B cell (primary cell): ENCODE measurements at regions not wholly inside any gene's neighbourhood (a gene's known extent, or its start where the extent isn't known, plus 50 kb on each side); places are given as distances from the start of the nearest gene placed in this dataset.

Experiments used
- ATAC-seq: fragments of 200-7000 bp; cut with Tn5 transposase; one replicate; pipeline ENCODE4 v1.10.0; 2021; ENCODE audit warnings: low read depth, mild to moderate bottlenecking, moderate number of reproducible peaks, moderate library complexity
- CTCF ChIA-PET: fragments of 350-600 bp; sonication (Branson Sonifier 250); formaldehyde crosslinking; loops from one replicate; lab custom pipeline; 2021; ENCODE audit warnings: antibody characterized with exemption, inconsistent platforms; lab: Charles Lee
- POLR2A ChIA-PET: fragments of 350-600 bp; sonication (Branson Sonifier 250); formaldehyde crosslinking; loops from one replicate; lab custom pipeline; 2021; ENCODE audit warnings: antibody characterized with exemption; lab: Charles Lee
- DNase-seq: peaks from one replicate; pipeline ENCODE4 v3.0.0; 2013
- H2AFZ ChIP-seq: 2 replicates; pipeline ENCODE4 v1.6.1; 2012; ENCODE audit warnings: mild to moderate bottlenecking, low read depth, low read length; ENCODE audit not compliant: insufficient read depth, poor library complexity, severe bottlenecking
- H3K27ac ChIP-seq, 2 donors: 1 replicate in 1 of 2; 2 replicates in 1 of 2; pipeline ENCODE4 v1.5.1; 2012 to 2013; ENCODE audit warnings: low read length in 2 of 2, mild to moderate bottlenecking in 2 of 2, moderate library complexity in 1 of 2
- H3K27me3 ChIP-seq, 4 experiments: fragments of 200-600 bp in 1 of 4; sonication (generic) in 1 of 4; replicated peaks in 1 of 4; 1 replicate in 2 of 4; 2 replicates in 2 of 4; pipeline versions ENCODE4 v1.6.1 to v1.7.0; 2013 to 2016; ENCODE audit warnings: low read length in 3 of 4, mild to moderate bottlenecking in 2 of 4, mixed read lengths in 1 of 4, moderate library complexity in 1 of 4; ENCODE audit not compliant: insufficient read depth in 4 of 4, control insufficient read depth in 3 of 4; ENCODE audit errors: control extremely low read depth in 1 of 4
- H3K36me3 ChIP-seq, 2 experiments: replicated peaks in 1 of 2; 1 replicate in 1 of 2; 2 replicates in 1 of 2; pipeline versions ENCODE4 v1.6.1 to v1.7.1; 2013; ENCODE audit warnings: low read length in 1 of 2; ENCODE audit not compliant: insufficient read depth in 2 of 2, control insufficient read depth in 1 of 2; ENCODE audit errors: control extremely low read depth in 1 of 2, extremely low read depth in 1 of 2
- H3K4me1 ChIP-seq, 2 donors: fragments of 200-600 bp in 1 of 2; sonication (generic) in 1 of 2; 1 replicate in 1 of 2; 2 replicates in 1 of 2; pipeline versions ENCODE4 v1.5.1 to v1.6.1; 2013 to 2017; ENCODE audit warnings: low read length in 2 of 2; ENCODE audit not compliant: control insufficient read depth in 2 of 2, insufficient read depth in 2 of 2
- H3K4me2 ChIP-seq: replicated peaks from 2 replicates; pipeline ENCODE3; 2012; ENCODE audit warnings: mild to moderate bottlenecking, low read depth, low read length; ENCODE audit not compliant: poor library complexity, severe bottlenecking
- H3K4me3 ChIP-seq, 5 experiments: fragments of 200-600 bp in 1 of 5; sonication (generic) in 1 of 5; 1 replicate in 3 of 5; 2 replicates in 2 of 5; pipeline versions ENCODE4 v1.5.1 to v1.7.0; 2011 to 2016; ENCODE audit warnings: low read length in 4 of 5, mild to moderate bottlenecking in 4 of 5, low read depth in 2 of 5, control low read depth in 1 of 5, moderate library complexity in 1 of 5; ENCODE audit not compliant: insufficient read depth in 1 of 5; ENCODE audit errors: control extremely low read depth in 1 of 5, extremely low read depth in 1 of 5
- H3K79me2 ChIP-seq: fragments of 200-600 bp; sonication (generic); one replicate; pipeline ENCODE4 v1.6.0; 2016; ENCODE audit warnings: low read length; ENCODE audit not compliant: control insufficient read depth, insufficient read depth
- H3K9ac ChIP-seq: fragments of 200-600 bp; sonication (generic); 2 replicates; pipeline ENCODE4 v1.6.1; 2017; ENCODE audit warnings: mild to moderate bottlenecking, low read length, moderate library complexity
- H3K9me3 ChIP-seq, 3 donors: one replicate each; pipeline versions ENCODE4 v1.6.1 to v1.7.1; 2013; ENCODE audit warnings: low read length in 2 of 3; ENCODE audit not compliant: control insufficient read depth in 2 of 3, insufficient read depth in 1 of 3; ENCODE audit errors: control extremely low read depth in 1 of 3
- H4K20me1 ChIP-seq: 2 replicates; pipeline ENCODE4 v1.6.0; 2012; ENCODE audit warnings: mild to moderate bottlenecking, low read length; ENCODE audit not compliant: insufficient read depth, control insufficient read depth, poor library complexity, severe bottlenecking
- H3K27ac Mint-ChIP-seq: one replicate; pipeline ENCODE4 v1.8.0; 2021; ENCODE audit warnings: mixed read lengths
- H3K27me3 Mint-ChIP-seq: one replicate; pipeline ENCODE4 v1.8.0; 2021; ENCODE audit warnings: mixed read lengths
- H3K4me1 Mint-ChIP-seq: one replicate; pipeline ENCODE4 v1.8.0; 2021; ENCODE audit warnings: mixed read lengths
- H3K4me3 Mint-ChIP-seq: one replicate; pipeline ENCODE4 v1.8.0; 2021; ENCODE audit warnings: mixed read lengths
- H3K9me3 Mint-ChIP-seq: one replicate; pipeline ENCODE4 v1.8.0; 2022; ENCODE audit warnings: mixed read lengths; ENCODE audit not compliant: insufficient read depth
- EZH2 ChIP-seq: IDR thresholded peaks from 2 replicates; pipeline ENCODE4 v1.6.1; 2012; ENCODE audit warnings: borderline replicate concordance, low read depth, mild to moderate bottlenecking, moderate library complexity, low read length; ENCODE audit not compliant: insufficient read depth, poor library complexity, severe bottlenecking
- WGBS: methylation state at CpG from one replicate; pipeline ENCODE4 v1.1.5; 2013; ENCODE audit warnings: missing lambda C conversion rate; ENCODE audit not compliant: insufficient coverage; 5-methylcytosine and 5-hydroxymethylcytosine counted together
- intact Hi-C: fragments of 100-400 bp; cut with micrococcal nuclease; formaldehyde crosslinking; loops from one replicate; pipeline ENCODE4 v1.10.0; 2022
- TF ChIP-seq, protein P1 (sequence below): fragments of 200-600 bp; IDR thresholded peaks from one replicate; pipeline ENCODE4 v1.8.0; 2022; ENCODE audit warnings: antibody characterized with exemption, mild to moderate bottlenecking

DNA sequence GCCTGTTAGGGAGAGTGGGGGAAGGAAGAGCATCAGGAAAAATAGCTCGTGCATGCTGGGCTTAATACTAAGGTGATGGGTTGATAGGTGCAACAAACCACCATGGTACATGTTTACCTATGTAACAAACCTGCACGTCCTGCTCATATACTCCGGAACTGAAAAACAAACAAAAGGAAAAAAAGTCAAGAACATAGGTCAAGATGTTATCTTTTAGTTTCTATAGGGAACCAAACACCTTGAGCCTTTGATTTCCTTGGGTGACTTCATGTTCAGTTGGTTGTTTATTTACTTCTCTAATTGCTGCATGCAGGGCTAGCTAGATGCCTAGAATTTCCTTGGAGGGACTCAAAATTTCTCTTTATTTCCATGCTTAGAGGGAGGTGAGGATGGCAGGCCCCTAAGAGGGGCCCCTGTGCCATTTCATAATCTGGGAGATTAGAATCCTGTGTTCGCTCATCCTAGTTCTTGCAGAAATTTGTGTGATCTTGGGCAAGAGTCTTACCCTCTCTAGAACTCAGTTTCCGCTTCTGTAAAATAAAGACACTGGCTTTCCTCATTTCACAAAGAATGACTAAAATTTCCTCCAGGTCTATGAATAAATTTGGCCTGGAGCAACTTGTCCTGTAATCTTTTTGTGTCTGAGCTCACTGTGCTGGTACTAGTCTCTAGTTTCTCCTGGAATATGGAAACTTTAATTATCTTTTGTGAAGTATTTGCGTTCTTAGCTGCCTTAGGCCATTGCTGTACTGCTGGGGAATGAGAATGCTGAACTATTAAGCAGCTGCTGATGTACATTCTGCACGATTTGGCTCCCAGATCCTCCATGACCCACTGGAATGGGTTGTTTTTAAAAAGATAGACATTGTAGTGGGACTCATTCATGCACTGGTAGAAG, 457.5 kb downstream of the EDEM1 start:
- Histone ChIP-seq H2AFZ (no peak overlapping the region), H3K4me1 (no peaks in the 10 kb centered on the region), H3K4me2 (no peak overlapping the region), H3K79me2 (no peaks in the 10 kb centered on the region), H4K20me1 (no peaks in the 10 kb centered on the region), H3K4me3 (no peak overlapping the region), H3K27me3 (no peaks in the 10 kb centered on the region), H3K9me3 (peaks cover 0 to 4% (median 1%) of the 10 kb centered on the region in 3 donors), H3K9ac (no peak overlapping the region), H3K36me3 (no peaks in the 10 kb centered on the region), H3K27ac (no peak overlapping the region)
- TF ChIP-seq, protein P1, sequence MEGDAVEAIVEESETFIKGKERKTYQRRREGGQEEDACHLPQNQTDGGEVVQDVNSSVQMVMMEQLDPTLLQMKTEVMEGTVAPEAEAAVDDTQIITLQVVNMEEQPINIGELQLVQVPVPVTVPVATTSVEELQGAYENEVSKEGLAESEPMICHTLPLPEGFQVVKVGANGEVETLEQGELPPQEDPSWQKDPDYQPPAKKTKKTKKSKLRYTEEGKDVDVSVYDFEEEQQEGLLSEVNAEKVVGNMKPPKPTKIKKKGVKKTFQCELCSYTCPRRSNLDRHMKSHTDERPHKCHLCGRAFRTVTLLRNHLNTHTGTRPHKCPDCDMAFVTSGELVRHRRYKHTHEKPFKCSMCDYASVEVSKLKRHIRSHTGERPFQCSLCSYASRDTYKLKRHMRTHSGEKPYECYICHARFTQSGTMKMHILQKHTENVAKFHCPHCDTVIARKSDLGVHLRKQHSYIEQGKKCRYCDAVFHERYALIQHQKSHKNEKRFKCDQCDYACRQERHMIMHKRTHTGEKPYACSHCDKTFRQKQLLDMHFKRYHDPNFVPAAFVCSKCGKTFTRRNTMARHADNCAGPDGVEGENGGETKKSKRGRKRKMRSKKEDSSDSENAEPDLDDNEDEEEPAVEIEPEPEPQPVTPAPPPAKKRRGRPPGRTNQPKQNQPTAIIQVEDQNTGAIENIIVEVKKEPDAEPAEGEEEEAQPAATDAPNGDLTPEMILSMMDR: no peak
- no peak for TF ChIP-seq EZH2
- Mint-ChIP-seq H3K4me3 (no peak overlapping the region), H3K27me3 (no peaks in the 10 kb centered on the region), H3K9me3 (peaks cover 2% of the 10 kb centered on the region), H3K27ac (no peak overlapping the region), H3K4me1 (no peaks in the 10 kb centered on the region)
- POLR2A ChIA-PET: no interaction called here
- CTCF ChIA-PET: no interaction called here
- no peak for ATAC-seq
- 76% methylated on average over 3 of the region's 7 CpGs for WGBS
- DNase-seq: no peak
- intact Hi-C loops: no loop called here

- Histone ChIP-seq H3K9ac (no peak overlapping the region), H3K4me3 (no peak overlapping the region), H3K36me3 (no peaks in the 10 kb centered on the region), H3K4me2 (no peak overlapping the region), H2AFZ (no peak overlapping the region), H3K4me1 (no peaks in the 10 kb centered on the region), H3K9me3 (peaks cover 0 to 4% (median 1%) of the 10 kb centered on the region in 3 donors), H3K27me3 (no peaks in the 10 kb centered on the region), H3K79me2 (no peaks in the 10 kb centered on the region), H3K27ac (no peak overlapping the region), H4K20me1 (no peaks in the 10 kb centered on the region)
- no peaks in the 10 kb centered on the region for H3K27me3 Mint-ChIP-seq
- intact Hi-C loops: no loop called here
- TF ChIP-seq, protein P1: no peak
- no peak for TF ChIP-seq EZH2
- H3K27ac Mint-ChIP-seq: no peak overlapping the region
- WGBS: 86% methylated on average over 2 of the region's 10 CpGs
- H3K9me3 Mint-ChIP-seq: no peaks in the 10 kb centered on the region
- ChIA-PET POLR2A (no interaction called here), CTCF (no interaction called here)
- H3K4me3 Mint-ChIP-seq: no peak overlapping the region
- H3K4me1 Mint-ChIP-seq: no peaks in the 10 kb centered on the region
- DNase-seq (no peak), ATAC-seq (no peak)
These were observed 458.3 kb downstream of the EDEM1 start for GRCh38 chr3:5645692-5646410.
